Esophagus muscularis mucosa (tissue), 4 donors: ENCODE measurements at regions not wholly inside any gene's neighbourhood (a gene's known extent, or its start where the extent isn't known, plus 50 kb on each side); places are given as distances from the start of the nearest gene placed in this dataset.

ENCODE experiments used
- CTCF ChIP-seq, 3 experiments: fragments of 200-600 bp in 2 of 3; fragments of 450-650 bp in 1 of 3; sonication (generic) in 2 of 3; IDR thresholded peaks; one replicate each; pipeline ENCODE4 v1.5.1; 2017 to 2019; ENCODE audit warnings: antibody characterized with exemption in 3 of 3, mild to moderate bottlenecking in 2 of 3, moderate library complexity in 1 of 3
- EP300 ChIP-seq: sonication (generic); formaldehyde crosslinking; IDR thresholded peaks from one replicate; pipeline ENCODE4 v1.6.1; 2017; ENCODE audit warnings: antibody characterized with exemption
- POLR2A ChIP-seq: fragments of 450-650 bp; IDR thresholded peaks from one replicate; pipeline ENCODE4 v1.6.1; 2017; ENCODE audit warnings: antibody characterized with exemption, moderate library complexity, mild to moderate bottlenecking, low read depth
- POLR2AphosphoS5 ChIP-seq, 2 donors: sonication (generic); formaldehyde crosslinking; IDR thresholded peaks; one replicate each; pipeline ENCODE4 v1.6.1; 2017; ENCODE audit warnings: antibody characterized with exemption in 2 of 2

- TF ChIP-seq CTCF (IDR thresholded peaks at IDR 0.05), result no peak
- no peak for TF ChIP-seq POLR2A
- no peak for TF ChIP-seq POLR2AphosphoS5 (IDR thresholded peaks at IDR 0.05)
- TF ChIP-seq EP300, result no peak
Measured at GRCh38 chr3:18075799-18076198, 333.4 kb upstream of the TBC1D5 start.
